VCaP (cell line): ENCODE measurements at regions not wholly inside any gene's neighbourhood (a gene's known extent, or its start where the extent isn't known, plus 50 kb on each side); places are given as distances from the start of the nearest gene placed in this dataset.

Experiments used
- H3K27ac ChIP-seq: fragments of 450-650 bp; 2 replicates; pipeline ENCODE4 v1.5.1; 2017
- CTCF ChIP-seq: fragments of 450-650 bp; conservative IDR thresholded peaks from 2 replicates; pipeline ENCODE4 v1.5.1; 2017; ENCODE audit warnings: mild to moderate bottlenecking, moderate library complexity

- no peak for TF ChIP-seq CTCF
- no peak overlapping the region; the same call in 1 of the 2 replicates for H3K27ac ChIP-seq
These were observed 170.7 kb upstream of the IRX1 start for GRCh38 chr5:3424946-3425345.

- no peak for TF ChIP-seq CTCF
- no peak overlapping the region for H3K27ac ChIP-seq
These were observed 178.2 kb upstream of the IRX1 start for GRCh38 chr5:3417376-3417943.

- peak overlapping the region; percentile 29 for H3K27ac ChIP-seq
- no peak for TF ChIP-seq CTCF
These were observed 181.3 kb upstream of the IRX1 start for GRCh38 chr5:3414371-3414770.

- H3K27ac ChIP-seq = no peak overlapping the region
- no peak for TF ChIP-seq CTCF
These were observed 183.5 kb upstream of the IRX1 start for GRCh38 chr5:3412146-3412545.

- TF ChIP-seq CTCF = no peak
These were observed 184.3 kb upstream of the IRX1 start for GRCh38 chr5:3411363-3411762.

GRCh38 chr5:3401635-3402034 is 194.0 kb upstream of the IRX1 start:
- TF ChIP-seq CTCF = no peak
- no peak overlapping the region for H3K27ac ChIP-seq

More at GRCh38 chr5:3411363-3411762, 184.3 kb upstream of the IRX1 start:
- H3K27ac ChIP-seq = no peak overlapping the region

- no peak overlapping the region for H3K27ac ChIP-seq
- TF ChIP-seq CTCF = no peak
These were observed 195.0 kb upstream of the IRX1 start for GRCh38 chr5:3400659-3401058.
